NCI-H510A (cell line): ENCODE measurements at regions not wholly inside any gene's neighbourhood (a gene's known extent, or its start where the extent isn't known, plus 50 kb on each side); places are given as distances from the start of the nearest gene placed in this dataset.

Experiments
- DNase-seq: peaks from one replicate; lab custom pipeline; 2025; lab: John Stamatoyannopoulos, UW

DNA sequence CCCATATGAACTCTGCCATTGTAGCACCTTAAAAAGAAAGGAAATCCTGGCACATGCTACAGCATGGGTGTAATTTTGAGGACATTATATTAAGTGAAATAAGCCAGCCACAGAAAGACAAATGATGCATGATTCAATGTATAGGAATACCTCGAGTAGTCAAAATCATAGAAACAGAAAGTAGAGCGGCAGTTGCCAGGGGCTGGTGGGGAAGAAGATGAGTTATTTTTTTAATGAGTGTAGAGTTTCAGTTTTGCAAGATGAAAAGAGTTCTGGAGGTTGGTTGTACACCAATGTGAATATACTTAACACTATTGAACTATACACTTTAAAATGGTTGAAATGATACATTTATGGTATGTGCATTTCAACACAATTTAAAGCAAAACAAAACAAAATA, 133.0 kb downstream of the ZDHHC21 start:
- DNase-seq = no peak

GRCh38 chr9:14554886-14555285, 138.3 kb downstream of the ZDHHC21 start:
- no peak for DNase-seq

DNA sequence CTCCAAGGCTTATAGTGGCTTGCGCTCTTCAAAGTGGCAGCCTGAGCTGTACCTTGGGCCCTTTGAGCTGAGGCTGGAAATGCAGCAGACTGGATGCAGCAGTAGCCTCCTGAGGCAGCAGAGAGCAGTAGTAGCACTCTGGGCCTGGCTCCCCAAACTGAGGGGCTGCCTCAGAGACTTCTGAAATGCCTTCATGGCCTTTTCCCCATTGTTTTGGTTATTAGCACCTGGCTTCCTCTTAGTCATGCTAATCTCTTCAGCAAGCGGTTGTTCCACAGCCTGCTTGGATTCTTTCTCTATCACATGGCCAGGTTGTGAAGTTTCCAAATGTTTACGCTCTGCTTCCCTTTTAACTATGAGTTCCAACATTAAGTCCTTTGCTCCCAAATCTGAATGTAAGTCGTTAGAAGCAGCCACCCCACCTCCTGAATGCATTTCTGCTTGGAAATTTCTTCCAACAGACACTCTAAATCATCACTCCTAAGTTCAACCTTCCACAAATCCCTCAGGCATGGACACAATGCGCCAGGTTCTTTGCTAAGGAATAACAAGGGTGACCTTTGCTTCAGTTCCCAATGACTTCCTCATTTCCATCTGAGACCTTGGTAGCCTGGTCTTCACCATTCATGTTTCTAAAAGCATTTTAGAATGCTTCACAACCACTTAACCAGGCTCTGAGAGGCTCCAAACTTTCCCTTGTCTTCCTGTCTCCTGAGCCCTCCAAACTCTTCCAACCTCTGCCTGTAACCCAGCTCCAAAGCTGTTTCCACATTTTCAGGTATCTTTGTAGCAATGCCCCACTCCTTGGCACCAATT, 145.8 kb downstream of the ZDHHC21 start:
- DNase-seq = no peak

DNA sequence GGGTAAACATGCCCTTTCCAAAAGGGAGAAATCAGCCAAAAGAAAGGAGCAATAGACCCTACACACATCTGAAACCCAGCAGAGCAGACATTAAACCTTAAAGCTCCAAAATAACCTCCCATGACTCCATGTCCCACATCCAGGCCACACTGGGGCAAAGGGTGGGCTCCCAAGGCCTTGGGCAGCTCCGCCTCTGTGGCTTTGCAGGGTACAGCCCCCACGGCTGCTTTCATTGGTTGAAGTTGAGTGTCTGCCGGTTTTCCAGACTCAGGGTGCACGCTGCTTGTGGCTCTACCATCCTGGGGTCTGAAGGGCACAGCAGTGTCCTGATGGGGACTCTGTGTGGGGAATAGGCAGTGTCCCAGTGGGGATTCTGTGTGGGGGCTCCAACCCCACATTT, 146.5 kb downstream of the ZDHHC21 start:
- DNase-seq = no peak

DNA sequence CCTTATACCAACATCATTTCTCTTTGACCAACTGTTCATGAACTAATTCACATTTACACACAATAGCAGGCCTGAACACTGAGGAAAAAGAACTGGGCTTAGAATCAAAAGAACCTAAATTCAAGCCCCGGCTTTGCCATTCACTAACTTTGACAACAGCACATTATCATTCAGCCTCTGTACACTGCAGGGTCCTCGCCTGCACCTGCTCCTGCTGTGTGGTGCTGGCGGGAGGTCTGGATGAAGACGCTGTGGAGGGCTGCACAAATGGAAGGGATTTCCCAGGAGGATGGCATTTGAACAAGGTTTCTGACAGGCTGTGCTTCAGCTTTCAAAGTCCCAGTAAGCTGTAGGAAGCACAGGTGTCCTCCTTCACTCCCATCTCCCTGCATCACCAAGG, 151.2 kb downstream of the ZDHHC21 start:
- DNase-seq = no peak

- no peak for DNase-seq
Measured at GRCh38 chr9:14538526-14538925, 154.7 kb downstream of the ZDHHC21 start.

GRCh38 chr9:14535161-14535955, 157.9 kb downstream of the ZDHHC21 start:
- DNase-seq = no peak

DNA sequence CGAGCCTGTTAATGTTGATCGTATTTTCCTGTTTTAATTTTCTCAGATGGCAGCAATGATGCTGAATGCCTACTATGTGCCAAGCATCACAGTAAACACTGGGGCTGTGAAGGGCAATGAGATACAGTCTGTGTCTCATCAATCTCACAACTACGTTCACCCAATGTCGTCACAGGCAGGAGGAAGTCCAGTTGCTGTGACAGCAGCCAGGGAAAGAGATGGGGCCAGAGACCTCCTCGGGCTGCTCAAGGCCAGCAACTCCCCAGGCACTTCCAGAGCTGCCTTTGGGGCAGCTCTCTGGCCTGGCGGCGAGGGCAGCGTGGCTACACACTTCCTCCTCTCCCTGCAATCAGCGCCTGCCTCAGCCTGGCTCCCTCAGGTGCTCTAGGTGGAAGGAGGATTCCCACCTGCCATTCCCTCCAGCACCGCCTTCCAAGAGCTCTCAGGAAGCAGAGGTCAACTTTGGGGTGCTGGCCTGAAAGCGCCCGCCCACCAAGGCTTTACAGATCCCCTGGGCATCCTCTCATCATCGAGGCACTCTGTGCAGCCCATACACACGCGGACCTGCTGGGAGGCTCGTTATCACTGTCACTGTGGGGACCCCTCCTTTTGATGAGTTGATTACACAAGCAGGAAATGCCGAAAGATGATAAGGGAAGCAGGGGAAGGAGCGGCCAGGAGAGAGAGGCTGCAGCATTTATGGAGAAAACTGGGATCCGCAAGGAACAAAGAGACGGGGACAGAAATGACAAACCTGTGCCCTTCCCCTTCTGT, 159.2 kb downstream of the ZDHHC21 start:
- DNase-seq = no peak

DNA sequence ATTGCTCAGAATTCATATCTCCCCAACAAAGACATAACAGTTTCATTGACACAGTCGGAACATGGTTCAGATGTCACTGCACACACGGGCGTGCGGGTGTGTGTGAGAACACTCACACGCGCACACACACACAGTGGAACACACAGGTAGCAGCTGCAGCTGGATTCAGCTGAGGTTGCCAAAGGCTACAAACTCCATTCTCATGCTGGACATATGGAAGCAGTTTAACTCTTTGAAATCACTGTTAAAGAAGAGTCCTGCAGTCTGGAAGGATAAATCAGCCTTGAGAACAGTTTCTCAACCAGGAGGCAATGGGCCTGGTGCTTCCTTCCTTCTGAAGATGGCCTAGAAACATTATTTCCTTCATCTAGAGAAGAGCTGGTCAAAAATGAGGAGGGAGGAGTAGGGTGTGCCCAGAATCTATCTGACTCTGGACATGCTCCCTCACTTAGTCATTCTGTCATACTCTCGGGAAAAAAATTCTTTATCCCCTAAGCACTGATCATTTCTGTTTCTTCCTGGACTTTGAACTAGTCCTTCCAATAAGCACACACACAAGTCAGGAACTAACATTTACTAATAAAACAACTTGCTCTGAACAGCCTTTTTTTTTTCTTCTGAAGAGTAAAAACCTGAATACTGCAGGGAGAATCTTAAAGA, 160.6 kb downstream of the ZDHHC21 start:
- no peak for DNase-seq

- DNase-seq = no peak
Measured at GRCh38 chr9:14531341-14532269, 161.6 kb downstream of the ZDHHC21 start.

GRCh38 chr9:14530841-14531240, 162.4 kb downstream of the ZDHHC21 start:
- no peak for DNase-seq

DNA sequence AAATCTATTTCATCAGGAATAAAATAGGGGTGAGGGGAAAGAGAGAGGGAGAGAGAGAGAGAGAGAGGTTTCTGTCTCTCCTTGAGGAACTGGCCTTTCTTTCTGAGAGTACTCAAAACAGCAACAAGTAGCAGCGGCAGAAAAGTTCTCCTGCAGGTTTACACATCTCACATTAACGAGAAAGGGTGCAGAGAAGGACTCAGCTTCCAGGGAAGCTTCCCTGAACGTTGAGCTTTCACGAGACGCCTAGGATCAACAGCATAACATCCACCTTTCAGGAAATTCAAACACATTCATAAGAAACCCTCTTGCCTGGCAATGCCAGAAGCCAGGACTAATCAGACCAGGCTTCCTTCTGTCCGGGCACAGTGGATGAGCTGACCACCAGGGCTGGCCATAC, 162.9 kb downstream of the ZDHHC21 start:
- no peak for DNase-seq

- no peak for DNase-seq
Measured at GRCh38 chr9:14529629-14530028, 163.6 kb downstream of the ZDHHC21 start.

GRCh38 chr9:14529054-14529453, 164.2 kb downstream of the ZDHHC21 start:
- DNase-seq = no peak

- DNase-seq = no peak
Measured at GRCh38 chr9:14526504-14526903, 166.7 kb downstream of the ZDHHC21 start.

- no peak for DNase-seq
Measured at GRCh38 chr9:14525856-14526255, 167.4 kb downstream of the ZDHHC21 start.

GRCh38 chr9:14524873-14525515, 168.2 kb downstream of the ZDHHC21 start:
- DNase-seq = no peak

- no peak for DNase-seq
Measured at GRCh38 chr9:14523545-14523944, 169.7 kb downstream of the ZDHHC21 start.

DNA sequence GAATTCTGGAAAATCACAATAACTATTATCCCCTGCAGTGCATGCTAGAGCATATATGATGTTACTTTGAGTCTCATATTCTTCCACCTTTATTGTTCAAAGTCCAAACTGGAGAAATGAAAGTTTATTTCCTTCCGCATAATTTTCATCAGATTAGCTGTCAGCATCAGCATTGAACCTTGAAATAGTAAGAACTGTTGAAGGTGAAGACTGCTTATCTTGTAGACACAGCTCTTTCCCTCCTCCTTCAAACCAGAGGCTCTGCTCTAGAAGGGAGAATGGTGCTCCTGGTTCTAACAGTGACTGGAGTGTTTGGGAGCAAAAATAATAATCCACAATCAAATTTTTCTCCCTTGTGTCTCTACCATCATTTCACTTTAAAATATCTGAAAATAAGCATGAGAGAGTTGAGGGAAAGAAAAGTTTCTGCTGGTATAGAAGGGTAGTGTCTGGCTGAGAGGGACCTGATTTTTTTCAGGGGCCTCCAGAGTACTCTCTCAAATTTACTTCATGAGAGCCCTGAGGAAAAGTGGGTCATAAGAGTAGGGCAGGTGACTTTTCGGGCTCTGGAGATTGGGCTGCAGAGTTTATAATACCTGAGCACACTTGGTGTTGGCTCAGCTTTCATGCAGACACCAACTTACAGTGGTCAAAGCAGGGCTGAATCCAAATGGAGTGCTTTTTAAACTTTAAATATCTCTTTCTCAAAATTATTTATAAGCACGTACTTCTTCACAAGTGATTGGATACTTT, 170.4 kb downstream of the ZDHHC21 start:
- no peak for DNase-seq

DNA sequence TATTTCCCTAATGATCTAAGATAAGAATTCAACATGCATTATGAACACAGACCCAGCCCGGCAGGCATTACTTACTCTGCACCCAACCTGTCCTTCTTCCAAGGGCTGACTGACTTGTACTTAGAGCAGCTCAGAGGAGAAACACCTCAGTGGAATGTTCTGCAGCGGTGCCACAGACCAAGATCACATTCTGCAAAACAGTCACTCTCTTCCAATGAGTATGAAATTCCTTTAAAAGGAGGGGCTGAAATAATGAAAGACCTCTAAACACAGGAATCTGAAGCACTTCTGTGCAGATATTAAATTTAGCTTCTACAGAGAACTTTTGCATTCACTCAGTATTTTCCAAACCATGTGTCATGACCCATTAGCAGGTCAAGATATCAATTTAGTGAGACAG, 172.9 kb downstream of the ZDHHC21 start:
- no peak for DNase-seq
